ENCODE measurements at regions not wholly inside any gene's neighbourhood (a gene's known extent, or its start where the extent isn't known, plus 50 kb on each side); places are given as distances from the start of the nearest gene placed in this dataset.
"Not testable (repeated sequence)": the region's sequence is repeated elsewhere in the genome, so short reads cannot be mapped to it uniquely, and the experiment has no call there.

GRCh38 chr15:98350276-98350675 is 298.1 kb upstream of the IGF1R start:
- Histone ChIP-seq H3K27me3 (no peaks in the 10 kb centered on the region), H3K36me3 (no peaks in the 10 kb centered on the region), H3K27ac (no peak overlapping the region), H3K4me1 (no peaks in the 10 kb centered on the region), H3K4me3 (no peak overlapping the region), H3K9me3 (no peaks in the 10 kb centered on the region)
- intact Hi-C loops (cut with DNase I), result no loop called here
- TF ChIP-seq, protein P1, sequence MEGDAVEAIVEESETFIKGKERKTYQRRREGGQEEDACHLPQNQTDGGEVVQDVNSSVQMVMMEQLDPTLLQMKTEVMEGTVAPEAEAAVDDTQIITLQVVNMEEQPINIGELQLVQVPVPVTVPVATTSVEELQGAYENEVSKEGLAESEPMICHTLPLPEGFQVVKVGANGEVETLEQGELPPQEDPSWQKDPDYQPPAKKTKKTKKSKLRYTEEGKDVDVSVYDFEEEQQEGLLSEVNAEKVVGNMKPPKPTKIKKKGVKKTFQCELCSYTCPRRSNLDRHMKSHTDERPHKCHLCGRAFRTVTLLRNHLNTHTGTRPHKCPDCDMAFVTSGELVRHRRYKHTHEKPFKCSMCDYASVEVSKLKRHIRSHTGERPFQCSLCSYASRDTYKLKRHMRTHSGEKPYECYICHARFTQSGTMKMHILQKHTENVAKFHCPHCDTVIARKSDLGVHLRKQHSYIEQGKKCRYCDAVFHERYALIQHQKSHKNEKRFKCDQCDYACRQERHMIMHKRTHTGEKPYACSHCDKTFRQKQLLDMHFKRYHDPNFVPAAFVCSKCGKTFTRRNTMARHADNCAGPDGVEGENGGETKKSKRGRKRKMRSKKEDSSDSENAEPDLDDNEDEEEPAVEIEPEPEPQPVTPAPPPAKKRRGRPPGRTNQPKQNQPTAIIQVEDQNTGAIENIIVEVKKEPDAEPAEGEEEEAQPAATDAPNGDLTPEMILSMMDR (IDR thresholded peaks at IDR 0.05), result no peak
- ATAC-seq, result no peak
- 52 to 57% methylated on average over 2 of the region's 2 CpGs for WGBS, 2 donors
- FAIRE-seq, result no peak
- no peak for DNase-seq

DNA sequence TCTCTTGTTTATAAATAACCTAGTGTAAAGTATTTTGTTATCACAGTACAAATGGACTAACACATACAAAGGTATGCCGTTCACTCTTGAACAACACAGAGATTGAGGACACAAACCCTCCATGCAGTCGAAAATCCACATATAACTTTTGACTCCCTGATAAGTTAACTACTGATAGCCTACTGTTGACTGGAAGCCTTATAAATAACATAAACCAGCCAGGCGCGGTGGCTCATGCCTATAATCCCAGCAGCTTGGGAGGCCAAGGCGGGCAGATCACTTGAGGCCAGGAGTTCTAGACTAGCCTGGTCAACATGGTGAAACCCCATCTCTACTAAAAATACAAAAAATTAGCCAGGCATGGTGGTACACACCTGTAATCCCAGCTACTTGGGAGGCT is 290.1 kb upstream of the IGF1R start:
- DNase-seq; H3K4me3 ChIP-seq; H3K27me3 ChIP-seq; H3K27ac ChIP-seq; H3K9me3 ChIP-seq; FAIRE-seq; ATAC-seq; intact Hi-C loops (cut with DNase I); H3K36me3 ChIP-seq; H3K4me1 ChIP-seq: not testable (repeated sequence)
- WGBS, 2 donors, result 84 to 94% methylated on average over 5 of the region's 5 CpGs

DNA sequence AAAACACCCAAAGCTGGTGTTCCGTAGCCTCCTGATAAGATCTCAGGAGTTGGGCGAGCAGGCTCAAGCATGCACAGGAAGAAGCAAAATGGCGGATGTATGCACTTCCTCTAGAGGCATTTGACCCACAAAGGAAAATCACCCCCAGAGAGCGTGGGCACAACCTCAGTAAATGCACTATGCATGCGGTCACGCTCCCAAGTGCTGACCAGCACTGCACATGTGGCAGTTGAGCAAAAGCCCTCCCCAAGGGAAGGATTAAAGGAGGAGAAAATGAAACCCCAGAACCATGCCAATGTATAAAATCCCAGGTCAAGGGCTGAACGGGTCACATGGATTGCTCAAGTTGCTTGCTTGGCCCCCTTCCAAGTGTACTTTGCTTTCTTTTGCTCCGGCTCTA is 289.4 kb upstream of the IGF1R start:
- intact Hi-C loops (cut with DNase I), result no loop called here
- Histone ChIP-seq H3K4me3 (no peak overlapping the region), H3K4me1 (no peaks in the 10 kb centered on the region), H3K27ac (no peak overlapping the region), H3K9me3 (no peaks in the 10 kb centered on the region), H3K27me3 (no peaks in the 10 kb centered on the region), H3K36me3 (no peaks in the 10 kb centered on the region)
- DNase-seq (no peak), FAIRE-seq (no peak), ATAC-seq (no peak)
- 69% methylated on average over 8 of the region's 8 CpGs for WGBS, 2 donors
- TF ChIP-seq, protein P1 (IDR thresholded peaks at IDR 0.05), result no peak

DNA sequence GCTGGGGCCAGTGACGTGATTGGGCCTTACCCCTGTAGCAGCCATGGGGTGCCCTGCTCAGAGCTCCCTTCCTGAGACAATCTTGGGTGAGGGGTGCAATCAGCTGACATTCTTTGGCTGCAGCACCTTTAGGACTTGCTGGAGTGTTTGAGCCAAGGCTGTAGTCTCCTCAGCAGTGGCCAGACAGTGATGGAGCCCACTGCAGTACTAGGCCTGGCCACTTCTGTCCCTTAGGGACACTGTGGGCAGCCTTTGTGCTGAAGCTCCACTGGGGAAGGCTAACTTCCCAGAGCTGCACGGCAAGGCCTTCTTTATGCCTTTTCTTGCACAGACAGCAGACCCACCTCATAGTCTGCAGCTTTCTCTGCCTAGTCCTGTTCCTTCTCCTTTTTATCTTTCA is 284.9 kb upstream of the IGF1R start:
- Histone ChIP-seq H3K4me3 (no peak overlapping the region), H3K4me1 (no peaks in the 10 kb centered on the region), H3K27me3 (no peaks in the 10 kb centered on the region), H3K9me3 (no peaks in the 10 kb centered on the region), H3K36me3 (no peaks in the 10 kb centered on the region), H3K27ac (no peak overlapping the region)
- intact Hi-C loops (cut with DNase I), result no loop called here
- DNase-seq, result no peak
- 76 to 84% methylated on average over 2 of the region's 2 CpGs for WGBS, 2 donors
- FAIRE-seq, result no peak
- no peak for ATAC-seq
- TF ChIP-seq, protein P1 (IDR thresholded peaks at IDR 0.05), result no peak

- ATAC-seq (no peak), DNase-seq (no peak), FAIRE-seq (no peak)
- Histone ChIP-seq H3K36me3 (no peaks in the 10 kb centered on the region), H3K27ac (no peak overlapping the region), H3K4me3 (no peak overlapping the region), H3K27me3 (no peaks in the 10 kb centered on the region), H3K4me1 (no peaks in the 10 kb centered on the region), H3K9me3 (no peaks in the 10 kb centered on the region)
- TF ChIP-seq, protein P1 (IDR thresholded peaks at IDR 0.05), result no peak
- WGBS, 2 donors, result 63 to 70% methylated on average over 6 of the region's 6 CpGs
- intact Hi-C loops (cut with DNase I), result no loop called here
Measured at GRCh38 chr15:98363955-98364354, 284.4 kb upstream of the IGF1R start.
